ENCODE measurements at regions not wholly inside any gene's neighbourhood (a gene's known extent, or its start where the extent isn't known, plus 50 kb on each side); places are given as distances from the start of the nearest gene placed in this dataset.

- Histone ChIP-seq H3K27ac (ENCODE audit: insufficient read length, low read depth, low read length) (no peak overlapping the region), H4K8ac (replicated peaks; ENCODE audit: insufficient read length, low read depth, low read length) (no peak overlapping the region), H3K4ac (ENCODE audit: low read depth, low read length) (no peak overlapping the region), H3K18ac (ENCODE audit: insufficient read length, low read depth, low read length) (no peak overlapping the region), H3K9ac (ENCODE audit: extremely low read depth, insufficient read length, low read length) (no peak overlapping the region), H3K9me3 (ENCODE audit: control insufficient read depth, low read depth, low read length) (no peaks in the 10 kb centered on the region), H2BK12ac (ENCODE audit: insufficient read length, low read depth, low read length) (no peak overlapping the region), H3K4me2 (ENCODE audit: insufficient read depth, insufficient read length, low read length) (no peak overlapping the region), H3K23ac (ENCODE audit: insufficient read length, low read depth, low read length) (no peak overlapping the region), H3K79me1 (ENCODE audit: insufficient read depth, low read depth, low read length, poor library complexity, severe bottlenecking) (no peaks in the 10 kb centered on the region), H2AK5ac (ENCODE audit: insufficient read length, low read length) (no peak overlapping the region), H2BK15ac (ENCODE audit: low read depth, low read length) (no peak overlapping the region), H2BK5ac (ENCODE audit: insufficient read length, low read length) (no peak overlapping the region), H3K79me2 (ENCODE audit: insufficient read depth, low read length) (no peaks in the 10 kb centered on the region), H3K23me2 (ENCODE audit: insufficient read length, low read depth, low read length, poor library complexity, severe bottlenecking) (no peaks in the 10 kb centered on the region), H3K14ac (ENCODE audit: insufficient read depth, low read length) (no peak overlapping the region), H4K20me1 (ENCODE audit: control insufficient read depth, insufficient read depth, insufficient read length) (no peaks in the 10 kb centered on the region), H2BK120ac (ENCODE audit: low read depth, low read length, poor library complexity, severe bottlenecking) (no peak overlapping the region), H4K5ac (ENCODE audit: insufficient read length, low read depth, low read length) (no peak overlapping the region), H3K4me1 (ENCODE audit: insufficient read depth, low read length) (no peaks in the 10 kb centered on the region), H2AFZ (ENCODE audit: low read length) (no peak overlapping the region), H3K56ac (ENCODE audit: insufficient read length, low read depth, low read length) (no peak overlapping the region), H4K91ac (ENCODE audit: insufficient read length, low read depth, low read length) (no peak overlapping the region), H3K27me3 (ENCODE audit: insufficient read depth, low read length) (no peaks in the 10 kb centered on the region), H3T11ph (ENCODE audit: low read length) (no peak overlapping the region), H2BK20ac (ENCODE audit: low read depth, low read length, poor library complexity, severe bottlenecking) (no peak overlapping the region)
- DNase-seq: no peak
- no peaks in the 10 kb centered on the region for H3K36me3 Mint-ChIP-seq (ENCODE audit: insufficient read depth in 1 of 3, low read depth in 3 of 3)
- WGBS (ENCODE audit: extremely low coverage, insufficient read length, low lambda C conversion rate): no CpG with 5 or more reads among the region's 6 CpGs
- H3K27me3 Mint-ChIP-seq (ENCODE audit: low read depth): no peaks in the 10 kb centered on the region; the same call in 1 of the 2 replicates
- no peak overlapping the region for H3K27ac Mint-ChIP-seq
- no peaks in the 10 kb centered on the region for H3K9me3 Mint-ChIP-seq
- H3K4me3 Mint-ChIP-seq: no peak overlapping the region
- no peak for TF ChIP-seq CTCF (conservative IDR thresholded peaks at IDR 0.05)
- H3K4me1 Mint-ChIP-seq: no peaks in the 10 kb centered on the region
Measured at GRCh38 chr2:222782201-222782730, 78.6 kb upstream of the ACSL3 start.

Measured in H9 (cell line).